ENCODE measurements at regions not wholly inside any gene's neighbourhood (a gene's known extent, or its start where the extent isn't known, plus 50 kb on each side); places are given as distances from the start of the nearest gene placed in this dataset.

DNA sequence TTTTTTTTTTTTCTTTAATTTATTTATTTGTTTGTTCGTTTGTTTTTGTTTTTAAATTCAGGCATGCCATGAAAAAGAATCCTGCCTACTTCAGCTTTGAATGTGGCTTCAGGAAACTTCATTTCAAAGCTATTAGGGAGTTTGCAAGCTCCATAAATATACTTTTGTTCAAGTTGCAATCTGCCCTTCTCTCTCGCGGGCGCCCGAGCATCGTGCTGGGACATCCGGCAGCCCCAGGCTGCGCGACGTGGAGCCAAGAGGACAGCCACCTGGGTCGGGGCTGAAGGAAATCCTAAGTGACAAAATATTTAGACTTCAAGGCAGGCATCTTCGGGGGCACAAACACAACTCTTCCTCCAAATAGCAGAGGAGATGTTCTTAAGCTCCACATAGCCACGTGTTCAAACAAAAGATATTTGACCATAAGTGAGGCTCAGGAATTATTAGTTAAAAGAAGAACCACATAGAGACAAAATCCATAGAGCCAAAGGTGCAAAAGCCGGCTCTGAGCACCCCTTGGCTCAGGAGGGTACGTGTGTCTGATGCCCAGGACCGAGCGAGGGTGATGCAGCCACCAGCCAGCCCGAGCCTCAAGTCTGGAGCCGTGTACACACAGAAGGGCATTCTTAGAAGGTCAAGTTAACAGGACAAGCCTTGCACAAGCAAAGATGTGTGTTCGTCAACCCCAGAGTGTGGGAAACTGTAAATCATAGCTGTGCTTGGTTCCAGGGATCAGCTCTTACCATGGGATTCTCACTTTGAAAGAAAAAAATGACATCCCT is 256.5 kb upstream of the SALL3 start:
- TF ChIP-seq, protein P1, sequence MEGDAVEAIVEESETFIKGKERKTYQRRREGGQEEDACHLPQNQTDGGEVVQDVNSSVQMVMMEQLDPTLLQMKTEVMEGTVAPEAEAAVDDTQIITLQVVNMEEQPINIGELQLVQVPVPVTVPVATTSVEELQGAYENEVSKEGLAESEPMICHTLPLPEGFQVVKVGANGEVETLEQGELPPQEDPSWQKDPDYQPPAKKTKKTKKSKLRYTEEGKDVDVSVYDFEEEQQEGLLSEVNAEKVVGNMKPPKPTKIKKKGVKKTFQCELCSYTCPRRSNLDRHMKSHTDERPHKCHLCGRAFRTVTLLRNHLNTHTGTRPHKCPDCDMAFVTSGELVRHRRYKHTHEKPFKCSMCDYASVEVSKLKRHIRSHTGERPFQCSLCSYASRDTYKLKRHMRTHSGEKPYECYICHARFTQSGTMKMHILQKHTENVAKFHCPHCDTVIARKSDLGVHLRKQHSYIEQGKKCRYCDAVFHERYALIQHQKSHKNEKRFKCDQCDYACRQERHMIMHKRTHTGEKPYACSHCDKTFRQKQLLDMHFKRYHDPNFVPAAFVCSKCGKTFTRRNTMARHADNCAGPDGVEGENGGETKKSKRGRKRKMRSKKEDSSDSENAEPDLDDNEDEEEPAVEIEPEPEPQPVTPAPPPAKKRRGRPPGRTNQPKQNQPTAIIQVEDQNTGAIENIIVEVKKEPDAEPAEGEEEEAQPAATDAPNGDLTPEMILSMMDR (optimal IDR thresholded peaks at IDR 0.05 in 1 of 3, IDR thresholded peaks at IDR 0.05 in 1 of 3, conservative IDR thresholded peaks at IDR 0.05 in 1 of 3; ENCODE audit: extremely low read depth in 1 of 3, insufficient read depth in 2 of 3, low read length in 3 of 3) = no peak
- TF ChIP-seq EZH2 (IDR thresholded peaks at IDR 0.05; ENCODE audit: low read length) = no peak

Measured in keratinocyte (primary cell).